Tibial nerve (tissue), 4 donors: ENCODE measurements at regions not wholly inside any gene's neighbourhood (a gene's known extent, or its start where the extent isn't known, plus 50 kb on each side); places are given as distances from the start of the nearest gene placed in this dataset.

Source experiments
- EP300 ChIP-seq, 2 donors: sonication (generic); formaldehyde crosslinking; IDR thresholded peaks; one replicate each; pipeline ENCODE4 v1.6.1; 2017; ENCODE audit warnings: antibody characterized with exemption in 2 of 2, mild to moderate bottlenecking in 1 of 2
- POLR2A ChIP-seq, 2 donors: fragments of 450-650 bp; IDR thresholded peaks; one replicate each; pipeline ENCODE4 v1.6.1; 2017; ENCODE audit warnings: antibody characterized with exemption in 2 of 2, mild to moderate bottlenecking in 2 of 2, moderate library complexity in 2 of 2
- TF ChIP-seq, protein P1 (sequence below), 5 experiments: fragments of 200-600 bp in 3 of 5; fragments of 450-650 bp in 2 of 5; sonication (generic) in 3 of 5; IDR thresholded peaks; one replicate each; pipeline ENCODE4 v1.5.1; 2016 to 2019; ENCODE audit warnings: antibody characterized with exemption in 5 of 5, mild to moderate bottlenecking in 3 of 5, moderate library complexity in 2 of 5

DNA sequence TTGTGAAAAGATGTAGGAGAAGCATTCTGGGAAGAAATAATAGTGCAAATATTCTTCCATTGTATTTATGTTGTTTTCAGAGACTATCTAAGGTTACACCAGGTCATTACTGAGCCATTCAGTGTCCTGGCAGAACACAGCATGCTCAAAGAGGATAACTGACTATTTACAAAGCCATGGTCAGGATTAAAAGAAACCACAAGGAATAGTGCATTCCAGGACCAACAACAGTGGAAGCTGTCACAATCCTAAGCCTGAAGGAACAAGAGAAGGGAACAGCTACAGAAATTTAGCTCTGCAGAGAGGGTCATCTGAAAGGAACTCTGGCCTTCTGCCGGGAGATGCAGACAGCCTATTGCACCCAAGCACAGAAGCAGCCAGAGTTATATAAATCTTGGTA, 116.7 kb downstream of the DSC3 start:
- TF ChIP-seq, protein P1, sequence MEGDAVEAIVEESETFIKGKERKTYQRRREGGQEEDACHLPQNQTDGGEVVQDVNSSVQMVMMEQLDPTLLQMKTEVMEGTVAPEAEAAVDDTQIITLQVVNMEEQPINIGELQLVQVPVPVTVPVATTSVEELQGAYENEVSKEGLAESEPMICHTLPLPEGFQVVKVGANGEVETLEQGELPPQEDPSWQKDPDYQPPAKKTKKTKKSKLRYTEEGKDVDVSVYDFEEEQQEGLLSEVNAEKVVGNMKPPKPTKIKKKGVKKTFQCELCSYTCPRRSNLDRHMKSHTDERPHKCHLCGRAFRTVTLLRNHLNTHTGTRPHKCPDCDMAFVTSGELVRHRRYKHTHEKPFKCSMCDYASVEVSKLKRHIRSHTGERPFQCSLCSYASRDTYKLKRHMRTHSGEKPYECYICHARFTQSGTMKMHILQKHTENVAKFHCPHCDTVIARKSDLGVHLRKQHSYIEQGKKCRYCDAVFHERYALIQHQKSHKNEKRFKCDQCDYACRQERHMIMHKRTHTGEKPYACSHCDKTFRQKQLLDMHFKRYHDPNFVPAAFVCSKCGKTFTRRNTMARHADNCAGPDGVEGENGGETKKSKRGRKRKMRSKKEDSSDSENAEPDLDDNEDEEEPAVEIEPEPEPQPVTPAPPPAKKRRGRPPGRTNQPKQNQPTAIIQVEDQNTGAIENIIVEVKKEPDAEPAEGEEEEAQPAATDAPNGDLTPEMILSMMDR (IDR thresholded peaks at IDR 0.05) = no peak
- TF ChIP-seq POLR2A (IDR thresholded peaks at IDR 0.05) (no peak), EP300 (IDR thresholded peaks at IDR 0.05) (no peak)
